ENCODE measurements at regions not wholly inside any gene's neighbourhood (a gene's known extent, or its start where the extent isn't known, plus 50 kb on each side); places are given as distances from the start of the nearest gene placed in this dataset.
"Not testable (repeated sequence)": the region's sequence is repeated elsewhere in the genome, so short reads cannot be mapped to it uniquely, and the experiment has no call there.

DNA sequence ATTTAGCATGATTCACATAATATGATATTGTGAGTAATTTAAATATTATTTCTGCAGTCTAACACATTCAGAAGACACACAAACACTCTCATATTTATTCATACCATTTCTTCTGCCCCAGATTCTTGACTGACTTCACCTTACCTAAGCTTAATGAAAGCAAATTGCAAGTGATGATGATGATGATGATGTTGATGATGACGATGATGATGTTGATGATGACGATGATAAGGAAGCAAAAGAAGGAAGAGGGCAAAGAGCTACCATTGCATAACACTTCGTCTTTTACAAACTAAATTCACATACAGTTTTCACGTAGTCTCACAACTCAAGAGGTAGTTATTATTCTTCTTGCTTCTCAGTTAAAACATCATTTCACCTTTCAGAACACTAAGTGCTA lies 404.7 kb downstream of the NAF1 start:
- intact Hi-C loops (cut with micrococcal nuclease): no loop called here

- intact Hi-C loops (cut with micrococcal nuclease): not testable (repeated sequence)
Observed at GRCh38 chr4:162740228-162740627, 426.5 kb downstream of the NAF1 start.

DNA sequence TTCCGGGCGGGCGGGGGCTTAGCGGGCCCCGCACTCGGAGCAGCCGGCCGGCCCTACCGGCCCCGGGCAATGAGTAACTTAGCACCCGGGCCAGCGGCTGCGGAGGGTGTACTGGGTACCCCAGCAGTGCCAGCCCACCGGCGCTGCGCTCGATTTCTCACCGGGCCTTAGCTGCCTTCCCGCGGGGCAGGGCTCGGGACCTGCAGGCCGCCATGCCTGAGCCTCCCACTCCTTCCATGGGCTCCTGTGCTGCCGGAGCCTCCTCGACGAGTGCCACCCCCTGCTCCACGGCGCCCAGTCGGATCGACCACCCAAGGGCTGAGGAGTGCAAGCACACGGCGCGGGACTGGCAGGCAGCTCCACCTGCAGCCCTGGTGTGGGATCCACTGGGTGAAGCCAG lies 427.1 kb downstream of the NAF1 start:
- intact Hi-C loops (cut with micrococcal nuclease): not testable (repeated sequence)

- intact Hi-C loops (cut with micrococcal nuclease): no loop called here
Observed at GRCh38 chr4:162732876-162733275, 433.8 kb downstream of the NAF1 start.

DNA sequence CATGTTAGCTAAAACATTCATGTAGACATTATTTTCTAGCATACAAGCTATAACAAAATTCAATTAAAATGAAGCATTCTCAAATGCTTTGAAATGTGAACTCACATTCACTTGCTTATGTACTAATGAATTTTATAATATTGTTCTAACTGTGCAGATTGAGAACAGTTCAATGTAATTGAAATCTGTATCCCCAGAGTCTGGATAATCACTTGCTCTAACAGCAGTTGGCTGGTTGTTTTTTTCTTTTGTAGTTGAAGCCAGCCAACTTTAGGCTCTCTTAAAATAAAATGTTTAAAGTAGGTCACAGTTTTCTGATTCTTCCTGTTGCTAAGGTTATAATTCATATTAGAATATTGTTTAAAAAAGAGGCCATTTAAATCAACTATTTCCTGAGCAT lies 438.9 kb downstream of the NAF1 start:
- intact Hi-C loops (cut with micrococcal nuclease): no loop called here

- intact Hi-C loops (cut with micrococcal nuclease): no loop called here
Observed at GRCh38 chr4:162727232-162727631, 439.5 kb downstream of the NAF1 start.

GRCh38 chr4:162715401-162715800 lies 451.3 kb downstream of the NAF1 start:
- intact Hi-C loops (cut with micrococcal nuclease): no loop called here

DNA sequence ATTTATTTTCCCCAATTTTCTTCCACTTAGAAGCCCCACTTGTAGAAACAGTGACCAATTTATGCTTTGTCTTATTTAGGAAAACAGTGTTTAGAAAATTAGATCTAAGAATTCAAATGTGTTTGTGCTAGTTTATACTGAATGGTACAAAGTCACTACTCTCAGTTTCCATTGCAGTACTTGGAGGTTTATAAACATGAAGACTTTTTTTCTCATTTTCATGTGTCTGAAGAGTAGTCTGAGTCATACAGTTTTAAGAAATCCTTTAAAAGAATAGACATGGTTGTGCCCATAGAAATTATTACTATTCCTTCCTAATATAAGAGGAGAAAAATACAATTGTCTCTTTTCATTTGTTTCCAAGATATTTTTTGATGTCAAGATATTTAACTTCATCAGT lies 458.7 kb downstream of the NAF1 start:
- intact Hi-C loops (cut with micrococcal nuclease): no loop called here

GRCh38 chr4:162706632-162707031 lies 460.1 kb downstream of the NAF1 start:
- intact Hi-C loops (cut with micrococcal nuclease): no loop called here

DNA sequence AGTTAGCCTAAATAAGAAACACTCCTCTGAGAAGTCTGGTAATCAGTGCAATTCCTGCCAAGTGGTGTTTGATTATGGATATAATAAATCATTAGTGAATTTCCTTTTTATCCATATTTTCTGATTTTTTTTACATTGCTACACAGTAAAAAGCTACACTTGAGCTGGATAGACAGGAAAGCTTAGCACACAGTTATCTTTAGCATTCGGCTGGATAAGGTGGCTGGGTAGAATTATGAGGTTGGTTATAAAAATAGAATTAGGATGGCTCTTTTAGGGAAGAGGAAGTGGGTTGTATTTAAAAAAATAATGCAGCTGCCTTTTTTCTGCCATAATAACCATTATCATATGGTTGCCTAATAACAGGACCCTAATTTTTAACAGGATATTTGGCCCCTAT lies 460.6 kb downstream of the NAF1 start:
- intact Hi-C loops (cut with micrococcal nuclease): no loop called here

DNA sequence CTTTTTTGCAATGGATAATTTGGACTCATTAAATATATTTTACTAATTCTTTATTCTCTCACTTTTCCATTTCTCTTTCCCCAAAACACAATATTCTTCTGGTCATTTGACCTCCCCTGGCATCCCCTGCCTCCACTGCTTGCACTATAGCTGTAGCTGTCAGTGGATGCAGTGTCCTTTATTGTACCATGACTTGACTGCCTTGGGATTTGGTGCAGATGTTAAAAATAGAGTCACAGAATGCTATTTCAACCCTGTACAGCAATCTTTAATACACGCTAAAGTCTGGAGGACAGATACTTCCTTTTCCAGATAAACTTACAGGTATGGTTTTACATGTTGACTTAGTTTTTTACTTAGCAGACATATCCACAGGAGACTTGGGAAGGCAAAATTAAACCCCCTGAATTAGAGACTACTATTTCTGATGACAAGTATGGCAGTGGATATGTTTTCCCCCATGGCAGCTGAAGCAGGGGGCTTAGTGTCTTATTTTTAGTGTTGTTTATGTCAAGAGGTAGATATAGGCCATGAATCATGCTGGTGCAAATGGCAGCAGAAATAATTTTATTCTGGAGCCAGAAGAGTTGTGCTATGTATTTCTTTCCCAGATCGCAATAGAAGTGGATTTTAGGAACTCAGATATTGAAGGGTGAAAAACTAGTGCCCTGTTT lies 461.4 kb downstream of the NAF1 start:
- intact Hi-C loops (cut with micrococcal nuclease): no loop called here

DNA sequence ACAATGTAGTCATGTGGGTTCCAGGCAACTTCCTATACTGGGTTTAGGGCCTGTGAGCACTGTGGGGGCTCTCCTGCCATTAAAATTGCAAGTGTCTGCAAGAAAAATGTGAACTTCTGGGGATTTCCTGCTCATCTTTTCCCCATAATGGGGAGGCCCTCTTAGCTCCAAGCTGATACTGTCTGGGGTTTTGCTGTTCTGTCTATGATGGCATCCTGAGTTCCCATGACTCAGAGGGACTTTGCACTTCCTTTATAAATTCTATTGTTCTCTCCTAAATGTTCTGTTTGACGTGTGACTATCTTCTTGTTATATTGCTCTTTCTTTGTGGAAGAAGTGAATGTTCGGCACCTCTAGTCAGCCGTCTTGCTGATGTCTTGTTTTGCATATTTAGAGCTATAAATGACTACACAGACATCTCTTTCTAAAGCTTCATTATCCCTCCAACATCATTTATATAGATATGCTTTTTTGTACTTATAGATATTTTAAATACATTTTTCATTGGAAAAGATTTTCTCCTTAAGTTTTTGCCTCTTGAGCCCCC lies 465.8 kb downstream of the NAF1 start:
- intact Hi-C loops (cut with micrococcal nuclease): no loop called here

GRCh38 chr4:162700358-162700757 lies 466.3 kb downstream of the NAF1 start:
- intact Hi-C loops (cut with micrococcal nuclease): no loop called here

GRCh38 chr4:162699629-162700028 lies 467.1 kb downstream of the NAF1 start:
- intact Hi-C loops (cut with micrococcal nuclease): no loop called here

GRCh38 chr4:162685410-162685809 lies 481.3 kb downstream of the NAF1 start:
- intact Hi-C loops (cut with micrococcal nuclease): no loop called here

DNA sequence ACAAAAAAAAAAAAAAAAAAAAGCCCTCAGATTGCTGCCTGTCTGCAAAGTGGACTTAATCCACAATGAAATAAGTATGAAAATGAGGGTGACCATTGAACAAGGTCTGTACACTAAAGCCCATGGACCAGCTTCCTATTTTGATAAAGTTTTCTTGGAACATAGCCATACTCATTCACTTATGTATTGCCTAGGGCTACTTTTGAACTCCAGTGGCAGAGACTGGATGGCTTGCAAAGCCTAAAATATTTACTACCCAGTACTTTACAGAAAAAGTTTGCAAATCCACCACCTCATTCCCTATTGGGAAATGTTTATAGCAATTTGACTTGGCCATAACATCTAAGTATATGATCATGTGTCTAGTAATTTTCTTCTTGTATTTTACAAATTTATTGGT lies 481.7 kb downstream of the NAF1 start:
- intact Hi-C loops (cut with micrococcal nuclease): no loop called here

GRCh38 chr4:162684371-162684700 lies 482.4 kb downstream of the NAF1 start:
- intact Hi-C loops (cut with micrococcal nuclease): no loop called here

GRCh38 chr4:162683659-162684370 lies 482.9 kb downstream of the NAF1 start:
- intact Hi-C loops (cut with micrococcal nuclease): no loop called here

GRCh38 chr4:162682651-162683050 lies 484.0 kb downstream of the NAF1 start:
- intact Hi-C loops (cut with micrococcal nuclease): no loop called here

DNA sequence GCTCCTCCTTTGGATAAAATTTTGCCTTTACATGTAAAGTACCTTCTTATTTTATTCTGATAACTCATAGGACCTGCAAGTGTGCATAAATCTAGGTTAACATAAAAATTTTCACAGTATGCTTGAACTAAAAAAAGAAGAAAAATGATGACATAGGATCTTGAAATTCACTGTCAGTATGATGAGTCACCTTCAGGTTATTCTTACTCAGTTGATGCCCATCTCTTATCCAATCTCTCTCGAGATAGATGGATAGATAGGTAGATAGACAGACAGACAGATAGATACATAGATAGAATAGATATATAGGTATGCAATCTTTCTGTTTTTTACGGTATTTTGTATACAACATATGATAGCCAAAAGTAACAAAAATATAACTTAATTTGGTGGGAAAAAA lies 485.5 kb downstream of the NAF1 start:
- intact Hi-C loops (cut with micrococcal nuclease): no loop called here

GRCh38 chr4:162675661-162676060 lies 491.0 kb downstream of the NAF1 start:
- intact Hi-C loops (cut with micrococcal nuclease): no loop called here

DNA sequence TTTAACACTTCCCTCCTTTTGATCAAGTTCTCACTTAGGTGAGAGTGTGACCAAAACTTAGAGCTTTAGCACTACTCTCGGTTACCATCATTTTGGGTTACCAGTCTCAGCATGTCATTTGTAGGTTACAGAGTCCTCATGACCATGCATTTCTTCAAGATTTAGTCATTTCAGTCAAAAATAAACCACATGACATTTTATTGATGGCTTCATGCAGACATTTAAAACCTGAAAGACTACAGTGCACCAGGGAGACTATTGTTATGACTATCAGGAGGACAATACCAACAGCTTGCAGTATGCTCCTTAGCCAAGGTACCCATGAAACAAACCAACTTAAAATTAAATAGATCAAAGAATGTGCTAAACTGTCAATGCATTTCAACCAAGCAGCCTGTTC lies 498.1 kb upstream of the FSTL5 start:
- intact Hi-C loops (cut with micrococcal nuclease): no loop called here

GRCh38 chr4:162659716-162660115 lies 495.9 kb upstream of the FSTL5 start:
- intact Hi-C loops (cut with micrococcal nuclease): no loop called here
